DOHH2 (cell line): ENCODE measurements at regions not wholly inside any gene's neighbourhood (a gene's known extent, or its start where the extent isn't known, plus 50 kb on each side); places are given as distances from the start of the nearest gene placed in this dataset.

Experiments
- H3F3A ChIP-seq: fragments of 200-600 bp; sonication (generic), shearing (Covaris generic); 2 replicates; pipeline ENCODE4 v1.6.0; 2016; ENCODE audit warnings: antibody characterized with exemption, mild to moderate bottlenecking; ENCODE audit not compliant: control insufficient read depth, insufficient read depth
- H3K27ac ChIP-seq: fragments of 200-600 bp; sonication (generic); 2 replicates; pipeline ENCODE4 v1.5.1; 2014; ENCODE audit warnings: low read depth, mild to moderate bottlenecking, low read length, moderate library complexity
- H3K27me3 ChIP-seq: fragments of 200-600 bp; sonication (generic); 2 replicates; pipeline ENCODE4 v1.6.1; 2014; ENCODE audit warnings: mild to moderate bottlenecking, low read length, mixed read lengths; ENCODE audit not compliant: control insufficient read depth
- H3K36me3 ChIP-seq: fragments of 200-600 bp; sonication (generic); 2 replicates; pipeline ENCODE4 v1.6.1; 2014; ENCODE audit warnings: mild to moderate bottlenecking, low read length, moderate library complexity, mixed read lengths; ENCODE audit not compliant: control insufficient read depth
- H3K4me1 ChIP-seq: fragments of 200-600 bp; sonication (generic); 2 replicates; pipeline ENCODE4 v1.6.1; 2014; ENCODE audit warnings: mild to moderate bottlenecking, low read length, mixed read lengths; ENCODE audit not compliant: control insufficient read depth
- H3K4me2 ChIP-seq: fragments of 200-600 bp; sonication (generic); 2 replicates; pipeline ENCODE4 v1.6.0; 2014; ENCODE audit warnings: mild to moderate bottlenecking, low read length, moderate library complexity
- H3K4me3 ChIP-seq: fragments of 200-600 bp; sonication (generic); 2 replicates; pipeline ENCODE4 v1.5.1; 2014; ENCODE audit warnings: mild to moderate bottlenecking, low read length, mixed read lengths
- H3K79me2 ChIP-seq: fragments of 200-600 bp; sonication (generic); 2 replicates; pipeline ENCODE4 v1.6.1; 2014; ENCODE audit warnings: mild to moderate bottlenecking, low read length, mixed read lengths; ENCODE audit not compliant: control insufficient read depth
- H3K9me2 ChIP-seq: fragments of 200-600 bp; sonication (generic); replicated peaks from 2 replicates; pipeline ENCODE4 v1.6.1; 2014; ENCODE audit warnings: mild to moderate bottlenecking, low read length, mixed read lengths; ENCODE audit not compliant: control insufficient read depth
- H3K9me3 ChIP-seq: fragments of 200-600 bp; sonication (generic); 2 replicates; pipeline ENCODE4 v1.6.1; 2014; ENCODE audit warnings: antibody characterized with exemption, low read length, mixed read lengths; ENCODE audit not compliant: control insufficient read depth, insufficient read depth
- H4K20me1 ChIP-seq: fragments of 200-600 bp; sonication (generic); 2 replicates; pipeline ENCODE4 v1.6.0; 2014; ENCODE audit warnings: low read depth, mild to moderate bottlenecking, antibody characterized with exemption, low read length, moderate library complexity; ENCODE audit not compliant: control insufficient read depth, insufficient read depth
- CTCF ChIP-seq: fragments of 200-600 bp; sonication (generic); IDR thresholded peaks from one replicate; pipeline ENCODE4 v1.5.1; 2014; ENCODE audit warnings: antibody characterized with exemption, mild to moderate bottlenecking, low read depth, low read length; ENCODE audit not compliant: poor library complexity, severe bottlenecking
- EZH2phosphoT487 ChIP-seq: fragments of 200-600 bp; sonication (generic); IDR thresholded peaks from 2 replicates; pipeline ENCODE4 v1.6.1; 2017; ENCODE audit warnings: borderline replicate concordance, mild to moderate bottlenecking, antibody characterized with exemption, low read length, moderate library complexity, mixed read lengths

- Histone ChIP-seq H3K4me3 (no peak overlapping the region), H3F3A (no peaks in the 10 kb centered on the region), H3K4me1 (no peaks in the 10 kb centered on the region), H3K79me2 (no peaks in the 10 kb centered on the region), H3K4me2 (no peak overlapping the region), H3K27ac (no peak overlapping the region), H3K27me3 (no peaks in the 10 kb centered on the region), H3K36me3 (no peaks in the 10 kb centered on the region), H3K9me3 (no peaks in the 10 kb centered on the region), H4K20me1 (no peaks in the 10 kb centered on the region), H3K9me2 (no peaks in the 10 kb centered on the region)
- TF ChIP-seq EZH2phosphoT487 (no peak), CTCF (no peak)
These were observed 620.0 kb upstream of the SEL1L start for GRCh38 chr14:82153689-82154088.

GRCh38 chr14:82159624-82160023, 626.0 kb upstream of the SEL1L start:
- H3K79me2 ChIP-seq, result no peaks in the 10 kb centered on the region

GRCh38 chr14:82180139-82180538, 646.5 kb upstream of the SEL1L start:
- no peaks in the 10 kb centered on the region for H3K27me3 ChIP-seq
- H3K27ac ChIP-seq, result no peak overlapping the region
- no peak overlapping the region for H3K4me3 ChIP-seq
- TF ChIP-seq EZH2phosphoT487 (no peak), CTCF (no peak)
- H3K79me2 ChIP-seq, result no peaks in the 10 kb centered on the region
- no peak overlapping the region for H3K4me2 ChIP-seq
- no peaks in the 10 kb centered on the region for H4K20me1 ChIP-seq
- H3K9me3 ChIP-seq, result no peaks in the 10 kb centered on the region
- no peaks in the 10 kb centered on the region for H3F3A ChIP-seq
- no peaks in the 10 kb centered on the region for H3K4me1 ChIP-seq
- H3K9me2 ChIP-seq, result no peaks in the 10 kb centered on the region
- H3K36me3 ChIP-seq, result no peaks in the 10 kb centered on the region

More at GRCh38 chr14:82159624-82160023, 626.0 kb upstream of the SEL1L start:
- Histone ChIP-seq H3K4me3 (no peak overlapping the region), H3F3A (no peaks in the 10 kb centered on the region), H4K20me1 (no peaks in the 10 kb centered on the region), H3K9me2 (no peaks in the 10 kb centered on the region), H3K36me3 (no peaks in the 10 kb centered on the region), H3K27me3 (no peaks in the 10 kb centered on the region), H3K4me1 (no peaks in the 10 kb centered on the region), H3K4me2 (no peak overlapping the region), H3K27ac (no peak overlapping the region), H3K9me3 (peaks cover 6% of the 10 kb centered on the region; the same call in 1 of the 2 replicates)
- TF ChIP-seq EZH2phosphoT487 (no peak), CTCF (no peak)

- Histone ChIP-seq H3K9me2 (no peaks in the 10 kb centered on the region), H4K20me1 (no peaks in the 10 kb centered on the region), H3F3A (no peaks in the 10 kb centered on the region), H3K4me2 (no peak overlapping the region), H3K4me1 (no peaks in the 10 kb centered on the region), H3K4me3 (no peak overlapping the region), H3K79me2 (no peaks in the 10 kb centered on the region), H3K27me3 (no peaks in the 10 kb centered on the region), H3K36me3 (no peaks in the 10 kb centered on the region), H3K9me3 (no peaks in the 10 kb centered on the region), H3K27ac (no peak overlapping the region)
- TF ChIP-seq EZH2phosphoT487 (no peak), CTCF (no peak)
These were observed 649.0 kb upstream of the SEL1L start for GRCh38 chr14:82182646-82183045.
